Fibroblast of skin of left biceps (primary cell): ENCODE measurements at regions not wholly inside any gene's neighbourhood (a gene's known extent, or its start where the extent isn't known, plus 50 kb on each side); places are given as distances from the start of the nearest gene placed in this dataset.
"Not testable (repeated sequence)": the region's sequence is repeated elsewhere in the genome, so short reads cannot be mapped to it uniquely, and the experiment has no call there.

ENCODE experiments used
- DNase-seq, 2 experiments: peaks; one replicate each; pipeline ENCODE4 v3.0.0-alpha.2; 2013; ENCODE audit warnings: low read depth in 2 of 2

DNA sequence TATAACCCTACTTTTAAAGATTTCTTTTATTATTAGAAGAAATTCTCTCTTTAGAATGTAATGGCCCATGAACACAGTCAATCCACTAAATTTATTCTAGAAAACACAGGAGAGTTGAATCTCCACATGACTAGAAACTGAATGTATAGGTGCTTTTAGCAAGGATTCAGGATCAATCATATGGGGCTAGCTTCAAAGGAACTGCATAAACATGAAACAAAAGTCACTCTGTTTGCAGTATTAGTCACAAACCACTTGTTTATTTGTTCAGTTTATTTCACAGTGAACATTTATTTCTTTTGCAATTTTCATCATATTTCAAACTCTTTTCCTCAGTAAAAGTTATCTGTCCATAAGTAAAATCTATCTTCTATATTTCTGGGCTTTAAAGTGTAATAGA, 1604.6 kb downstream of the PCDH18 start:
- DNase-seq, result no peak

DNA sequence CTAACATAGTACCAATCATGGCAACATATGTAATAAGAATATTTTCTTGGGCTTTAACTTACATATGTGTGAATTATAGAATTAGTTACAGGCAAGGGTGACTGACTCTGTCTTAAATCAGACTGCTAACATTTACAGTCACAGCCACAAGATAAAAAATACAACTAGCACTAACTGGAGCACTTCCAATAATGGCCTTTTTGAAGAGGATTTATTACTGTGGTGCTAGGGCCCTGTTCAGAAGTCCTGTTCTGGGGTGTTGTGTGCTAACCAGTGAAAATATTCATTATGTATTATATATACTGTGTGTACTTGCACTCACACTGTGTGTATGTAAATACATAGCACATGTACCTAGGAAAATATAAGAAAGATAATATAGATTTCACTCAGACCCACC, 1611.2 kb downstream of the PCDH18 start:
- no peak for DNase-seq

DNA sequence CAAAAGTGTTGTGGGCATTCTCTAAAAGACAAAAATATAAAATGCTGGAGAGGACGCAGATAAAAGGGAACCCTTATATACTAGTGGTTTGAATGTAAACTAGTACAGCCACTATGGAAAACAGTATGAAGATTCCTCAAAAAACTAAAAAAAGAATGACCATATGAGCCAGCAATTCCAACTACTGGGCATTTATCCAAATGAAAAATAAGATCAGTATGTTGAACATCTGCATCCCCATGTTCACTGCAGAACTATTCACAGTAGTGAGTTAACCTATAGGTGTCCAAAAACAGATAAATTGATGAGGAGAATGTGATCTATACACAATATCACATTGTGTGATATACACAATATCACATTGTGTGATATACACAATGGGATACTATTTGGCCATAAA, 1615.3 kb downstream of the PCDH18 start:
- DNase-seq, result peak; percentile 35 to 37

DNA sequence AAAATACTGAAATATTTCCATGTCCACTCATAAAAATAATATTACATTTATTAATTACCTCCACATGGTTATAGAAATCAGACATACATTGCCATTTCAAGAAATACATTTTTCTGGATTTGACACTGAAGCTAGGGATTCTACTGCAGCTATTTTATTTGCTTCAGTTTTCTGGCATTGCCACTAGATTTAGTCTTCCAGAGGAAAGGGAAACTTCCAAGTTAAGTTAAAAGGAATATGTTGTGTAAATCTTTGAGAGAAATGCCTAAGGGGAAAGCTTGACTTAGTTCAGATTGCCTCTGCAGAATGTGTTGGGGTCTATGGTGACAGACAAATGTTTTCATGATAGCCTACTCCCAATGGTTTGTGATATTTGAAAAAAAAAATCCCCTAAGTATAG, 1631.3 kb downstream of the PCDH18 start:
- no peak for DNase-seq

DNA sequence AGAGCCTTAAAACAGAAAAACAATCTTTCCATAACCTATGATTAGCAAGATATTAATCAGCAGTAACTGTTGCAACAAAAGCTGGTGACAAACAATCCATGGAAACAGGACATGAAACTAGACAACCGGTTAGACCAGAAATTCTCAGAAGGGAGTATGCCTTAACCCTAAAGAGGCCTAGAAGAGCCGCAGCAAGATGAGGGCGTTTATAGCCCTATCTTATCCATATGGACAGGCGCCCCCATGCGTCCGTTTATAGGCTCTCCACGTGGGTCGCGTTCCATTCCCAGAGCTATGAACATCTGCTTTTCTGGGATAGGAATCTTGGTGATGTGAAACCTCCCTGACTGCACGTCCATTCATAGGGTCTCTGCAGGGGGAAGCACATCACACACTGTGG, 1662.7 kb upstream of the PABPC4L start:
- not testable (repeated sequence) for DNase-seq

DNA sequence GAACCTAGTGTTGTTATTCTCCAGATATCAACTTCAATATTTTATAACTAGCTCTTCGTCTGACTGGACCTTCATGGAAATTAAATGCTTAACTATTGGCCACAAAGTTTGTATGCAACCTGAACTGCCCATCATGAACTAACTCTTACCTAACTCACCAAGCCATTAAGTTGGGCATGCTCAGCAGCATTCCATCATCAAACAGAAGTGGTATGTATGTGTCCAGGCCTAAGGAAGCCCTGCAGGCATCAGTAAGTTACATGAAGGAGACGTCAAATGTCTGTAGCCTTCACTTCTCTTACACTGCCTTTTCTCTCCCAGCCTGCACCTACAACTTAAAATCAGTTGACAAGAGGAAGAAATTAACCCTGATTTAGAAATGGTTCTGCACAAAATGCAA, 1639.2 kb upstream of the PABPC4L start:
- no peak for DNase-seq

DNA sequence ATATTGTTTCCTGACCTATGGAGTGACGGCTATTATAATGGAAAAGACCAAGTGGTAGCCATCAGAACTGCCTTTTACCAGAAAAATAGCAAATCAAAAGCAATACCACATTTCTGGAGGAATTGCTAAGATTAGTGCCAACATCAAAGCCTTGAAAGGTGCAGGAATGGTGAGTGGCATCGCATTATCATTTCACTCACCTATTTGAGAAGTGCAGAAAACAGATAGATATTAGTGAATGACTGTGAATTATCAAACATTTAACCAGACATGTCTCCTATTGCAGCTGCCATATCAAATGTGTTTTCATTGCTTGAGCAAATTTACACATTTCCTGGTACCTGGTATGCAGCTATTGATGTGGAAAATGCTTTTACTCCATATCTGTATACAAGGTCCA, 1638.1 kb upstream of the PABPC4L start:
- no peak for DNase-seq

DNA sequence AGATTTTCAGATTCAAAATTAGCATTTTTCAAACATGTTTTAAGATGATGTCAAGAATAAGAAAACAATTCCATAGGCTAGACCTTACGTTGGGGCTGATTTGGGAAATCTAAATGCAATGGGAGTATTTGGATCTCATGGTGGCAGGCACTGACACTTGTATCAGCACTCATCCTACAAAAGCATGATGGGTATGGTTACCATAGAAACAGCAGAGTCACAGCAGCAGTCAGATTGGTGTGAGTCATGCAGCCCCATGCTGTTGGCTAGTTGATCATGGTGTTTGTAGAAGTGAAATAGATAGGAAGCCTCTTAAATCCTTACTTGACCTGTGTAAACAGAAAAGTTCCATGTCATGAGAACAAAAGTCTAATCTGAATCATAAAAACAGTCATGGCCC, 1637.3 kb upstream of the PABPC4L start:
- no peak for DNase-seq

DNA sequence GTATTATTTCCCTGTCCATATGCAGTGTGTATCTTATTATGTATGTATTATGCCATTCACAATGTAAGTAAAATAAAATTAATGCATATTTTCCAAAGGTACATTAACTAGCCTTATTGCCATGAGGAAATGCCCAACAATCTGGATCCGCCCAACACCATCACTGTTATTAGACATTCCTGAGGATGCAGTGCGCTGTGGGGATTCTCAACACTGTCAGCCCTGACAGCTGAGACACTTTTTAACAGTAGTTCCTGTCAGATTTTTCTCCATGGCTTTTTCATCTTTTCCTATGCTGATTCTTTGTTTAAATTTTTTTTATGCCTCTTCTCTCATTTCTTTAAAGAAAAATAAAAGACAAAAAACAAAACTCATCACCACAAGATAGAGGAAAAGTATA, 1632.9 kb upstream of the PABPC4L start:
- no peak for DNase-seq

DNA sequence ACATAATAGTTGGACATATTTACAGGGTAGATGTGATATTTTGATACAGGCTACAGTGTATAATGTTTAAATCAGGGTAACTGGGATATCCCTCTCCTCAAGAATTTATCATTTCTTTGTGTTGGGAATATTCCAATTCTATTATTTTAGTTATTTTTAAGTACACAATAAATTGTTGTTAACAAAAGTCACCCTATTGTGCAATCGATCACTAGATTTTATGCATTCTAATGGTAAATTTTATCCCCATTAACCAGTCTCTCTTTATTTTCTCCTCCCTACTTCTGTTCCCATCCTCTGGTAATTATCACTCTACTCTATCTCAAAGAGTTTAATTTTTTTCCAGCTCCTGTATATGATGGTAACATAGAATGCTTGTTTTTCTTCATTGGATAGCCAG, 1631.9 kb upstream of the PABPC4L start:
- no peak for DNase-seq

DNA sequence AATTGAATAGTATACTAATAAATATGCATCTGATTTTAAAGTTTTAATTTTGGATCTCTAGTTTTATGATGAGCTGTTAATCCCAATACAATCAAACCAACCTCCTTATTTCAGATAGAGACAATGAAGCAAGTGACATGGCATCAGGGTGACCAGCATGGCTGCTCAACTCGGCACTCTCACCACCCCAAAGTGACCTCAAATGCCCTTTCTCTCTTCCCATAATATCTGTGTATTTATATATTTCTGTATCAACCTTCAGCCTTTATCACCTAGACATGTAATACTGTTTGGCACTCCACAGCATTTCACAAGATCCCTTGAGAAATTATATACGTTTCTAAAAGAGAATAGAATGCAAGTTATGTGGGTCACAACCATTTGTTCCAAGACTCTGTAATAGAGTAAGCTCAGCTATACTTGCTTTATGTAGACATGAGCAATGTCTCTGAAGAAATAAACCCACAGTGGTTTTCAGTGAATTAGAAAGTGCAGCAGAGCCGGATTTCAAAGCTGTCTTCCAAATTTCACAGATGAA, 1623.2 kb upstream of the PABPC4L start:
- no peak for DNase-seq

DNA sequence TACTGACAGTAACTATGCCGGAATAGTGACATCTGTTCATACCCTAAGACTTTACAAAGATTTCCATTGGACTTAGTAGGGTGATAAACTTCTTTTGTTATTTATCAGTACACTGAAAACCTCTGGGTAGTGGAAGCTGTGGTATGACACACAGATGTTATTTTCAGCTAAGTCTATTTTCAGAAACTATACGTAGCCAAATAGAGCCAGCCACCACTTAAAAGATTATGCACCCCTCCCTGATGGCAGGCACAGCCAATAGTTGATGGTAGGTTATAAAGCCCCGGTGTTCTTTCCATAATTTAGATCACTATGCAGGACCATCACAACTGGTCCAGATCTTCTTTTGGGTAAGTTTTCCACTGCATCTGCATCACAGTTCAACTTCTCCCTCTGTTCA, 1603.2 kb upstream of the PABPC4L start:
- DNase-seq, result no peak

DNA sequence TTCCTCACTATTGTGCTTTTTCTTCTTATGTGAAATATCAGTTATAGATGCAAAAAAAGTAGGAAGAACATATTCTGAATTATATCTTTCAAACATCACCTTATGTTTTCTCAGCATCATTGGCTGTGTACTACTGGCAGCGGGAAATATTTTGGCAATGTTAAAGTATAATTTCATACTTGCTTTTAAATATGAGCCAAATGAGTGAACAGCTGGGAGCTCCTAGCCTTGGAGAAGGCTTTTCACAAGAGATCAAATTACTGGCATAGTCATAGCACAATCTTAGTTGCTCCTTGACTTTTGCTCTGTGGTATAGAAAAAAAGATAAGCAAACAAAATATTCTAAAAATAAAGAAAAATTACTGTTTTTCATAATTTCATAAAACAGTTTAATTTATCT, 1575.8 kb upstream of the PABPC4L start:
- no peak for DNase-seq

DNA sequence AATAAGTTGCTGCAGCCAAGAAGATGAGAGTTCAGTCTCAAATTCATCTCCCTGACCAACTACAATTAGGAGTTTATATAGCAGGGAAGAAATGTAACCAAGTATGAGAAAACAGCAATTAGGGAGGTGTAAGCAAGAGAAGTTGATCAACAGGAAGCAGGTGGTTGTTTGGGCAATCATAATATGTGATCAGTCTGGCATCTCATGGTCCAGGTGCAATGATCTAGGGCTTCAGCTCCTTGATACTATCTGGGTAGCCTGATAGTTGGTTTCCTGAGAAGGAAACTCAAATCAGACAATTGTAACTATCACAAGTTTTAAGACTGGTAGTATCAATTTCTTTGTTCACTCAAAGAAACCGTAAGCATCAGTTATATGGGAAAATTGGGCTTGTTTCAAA, 1574.3 kb upstream of the PABPC4L start:
- DNase-seq, result no peak

DNA sequence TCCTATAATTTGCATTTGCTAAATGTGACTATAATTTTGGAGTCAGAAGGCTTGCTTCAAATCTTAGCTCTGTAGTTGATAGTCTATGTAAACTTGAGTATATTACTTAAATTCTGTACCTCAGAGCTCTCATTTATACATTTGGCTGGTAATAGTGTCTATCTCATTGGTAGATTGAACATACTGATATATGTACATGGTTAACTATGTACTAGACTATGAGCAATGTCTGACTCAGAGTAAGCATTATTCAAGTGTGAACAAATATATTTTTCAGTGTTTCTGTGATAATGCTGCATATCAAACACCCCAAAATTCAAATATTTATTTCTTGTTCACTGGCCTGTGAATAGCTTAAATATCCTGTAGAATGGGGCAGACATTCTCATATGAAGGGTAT, 1568.9 kb upstream of the PABPC4L start:
- no peak for DNase-seq

DNA sequence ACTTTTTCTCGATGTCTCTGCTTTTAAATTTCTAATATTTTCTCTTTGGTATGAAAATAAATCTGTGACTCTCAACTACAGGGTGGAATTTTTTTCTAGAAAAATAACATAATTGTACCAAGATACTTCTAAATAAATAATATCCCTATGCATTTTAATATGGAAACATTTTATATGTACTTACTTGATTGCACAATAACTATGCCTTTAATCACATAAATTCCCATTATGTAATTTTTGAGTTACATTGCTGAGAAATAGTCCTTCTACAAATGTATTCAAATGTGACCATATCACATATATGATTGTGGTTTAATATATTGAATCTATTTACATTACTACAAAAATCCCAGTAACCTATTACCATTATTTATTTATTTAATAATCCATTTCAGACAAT, 1543.3 kb upstream of the PABPC4L start:
- no peak for DNase-seq

DNA sequence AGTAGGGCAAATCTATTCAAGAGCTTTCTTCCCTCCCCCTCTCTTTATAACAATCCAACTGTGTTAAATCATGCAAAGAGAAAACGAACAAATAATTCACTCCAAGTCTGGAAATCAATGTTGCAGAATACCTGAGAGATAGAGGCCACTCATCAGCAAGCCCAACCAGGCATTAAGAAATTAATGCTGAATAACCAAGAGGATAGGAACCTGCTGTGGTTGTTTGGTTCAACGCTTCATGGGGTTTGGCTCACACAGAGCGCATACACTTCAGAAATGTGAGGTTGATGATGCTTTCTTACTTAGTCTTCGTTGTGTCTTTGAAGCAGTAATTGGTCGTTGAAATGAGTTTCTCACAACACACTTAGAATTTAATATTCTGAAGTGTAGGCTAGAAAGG, 1540.0 kb upstream of the PABPC4L start:
- no peak for DNase-seq

DNA sequence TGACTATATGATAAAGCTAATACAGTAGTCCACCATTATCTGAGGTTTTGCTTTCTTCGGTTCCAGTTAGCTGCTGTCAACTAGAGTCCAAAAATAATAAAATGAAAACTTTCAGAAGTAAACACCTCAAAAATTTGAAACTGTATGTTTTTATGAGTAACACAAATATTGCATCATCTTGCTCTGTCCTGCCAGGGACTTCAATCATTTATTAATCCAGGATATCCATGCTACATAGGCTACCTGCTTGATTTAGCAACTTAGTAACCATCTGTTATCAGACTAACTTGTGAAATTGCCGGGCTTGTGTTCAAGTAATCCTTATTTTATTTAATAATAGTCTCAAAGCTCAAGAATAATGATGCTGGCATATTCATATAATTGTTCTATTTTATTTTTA, 1537.8 kb upstream of the PABPC4L start:
- DNase-seq, result no peak

DNA sequence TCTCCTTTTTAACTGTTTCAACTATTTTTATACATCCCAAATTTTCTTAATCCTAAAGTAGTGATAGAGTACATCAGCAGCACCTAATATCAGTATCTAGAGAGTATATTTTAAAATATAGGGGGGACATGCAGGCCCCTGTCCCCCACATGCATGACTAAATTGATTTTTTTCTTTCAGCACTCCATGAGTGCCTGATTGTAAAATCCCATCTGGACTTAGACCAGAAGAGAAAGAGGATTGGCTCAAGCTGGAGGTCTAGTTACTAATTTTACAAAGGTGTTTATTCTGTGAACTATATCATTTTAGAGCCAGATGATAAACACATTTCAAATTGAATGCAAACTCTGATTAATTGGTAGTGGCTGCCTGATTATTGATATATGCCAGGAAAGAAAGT, 1533.9 kb upstream of the PABPC4L start:
- DNase-seq, result no peak

DNA sequence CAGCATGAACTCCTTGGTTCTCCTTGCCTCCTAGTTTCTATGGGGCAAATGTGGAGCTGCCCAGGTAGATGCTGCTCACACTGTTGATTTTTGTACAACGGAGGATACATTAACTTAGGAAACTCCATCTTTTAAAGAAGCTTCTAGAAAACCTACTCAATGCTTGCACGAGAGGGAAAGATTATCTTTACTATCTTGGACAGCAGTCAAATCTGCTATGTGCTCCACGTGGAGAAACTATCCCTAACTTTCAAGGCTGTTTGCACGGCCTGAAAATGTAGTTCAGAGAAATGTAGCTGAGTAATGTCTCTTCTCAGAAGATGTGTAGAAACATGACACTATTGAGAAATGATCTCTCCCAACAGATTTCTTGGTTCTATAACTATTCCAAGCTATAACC, 1530.9 kb upstream of the PABPC4L start:
- no peak for DNase-seq

DNA sequence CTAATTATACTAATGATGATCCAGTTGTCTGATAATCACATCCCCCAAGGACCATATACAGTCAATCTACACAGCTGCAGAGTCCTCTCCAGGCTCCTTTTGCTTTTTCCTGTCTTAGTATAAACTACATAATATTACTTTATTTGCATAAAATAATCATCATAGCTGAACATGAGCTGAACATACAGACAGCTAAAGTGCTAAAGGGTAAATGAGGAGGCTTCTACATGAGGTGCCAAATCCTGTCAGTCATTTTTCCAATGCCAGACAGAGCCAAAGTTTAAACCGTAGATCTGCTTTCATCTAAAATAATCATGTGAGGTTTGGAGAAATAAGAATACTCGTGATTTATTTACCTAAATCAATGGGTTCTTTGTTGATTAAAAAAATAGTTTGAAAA, 1530.1 kb upstream of the PABPC4L start:
- DNase-seq, result no peak

DNA sequence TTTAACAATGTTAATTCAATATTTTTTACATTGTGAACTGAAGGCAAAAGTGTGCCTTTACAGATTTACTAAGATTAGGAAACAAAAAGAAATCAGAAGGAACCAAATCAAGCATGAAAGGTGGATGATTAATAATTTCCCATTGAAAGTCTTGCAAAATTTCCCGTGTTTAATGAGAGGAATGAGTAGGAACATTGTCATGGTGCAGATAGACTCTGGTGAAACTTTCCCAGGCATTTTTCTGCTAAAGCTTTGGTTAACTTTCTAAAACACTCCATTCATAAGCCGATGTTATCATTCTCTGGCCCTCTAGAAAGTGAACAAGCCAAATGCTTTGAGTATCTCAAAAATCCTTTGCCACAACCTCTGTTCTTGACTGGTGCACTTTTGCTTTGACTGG, 1522.8 kb upstream of the PABPC4L start:
- no peak for DNase-seq

DNA sequence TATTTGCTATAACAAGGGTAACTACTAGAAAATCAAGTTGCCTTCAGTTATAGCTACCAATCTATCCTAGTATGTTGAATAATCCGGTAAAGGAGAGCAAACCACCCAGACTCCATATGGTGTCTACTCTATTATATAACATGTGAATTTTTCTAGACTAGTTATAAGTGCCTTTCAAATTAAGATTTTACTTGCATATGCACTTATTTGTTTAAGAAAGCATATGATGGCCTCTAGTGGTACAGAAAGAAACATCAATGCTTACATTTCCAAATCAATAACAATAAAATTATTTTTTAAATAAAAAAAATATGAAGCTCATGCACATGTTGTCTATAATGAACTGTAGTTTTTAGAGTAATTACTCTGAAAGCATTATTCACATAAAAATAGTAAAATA, 1516.4 kb upstream of the PABPC4L start:
- no peak for DNase-seq

DNA sequence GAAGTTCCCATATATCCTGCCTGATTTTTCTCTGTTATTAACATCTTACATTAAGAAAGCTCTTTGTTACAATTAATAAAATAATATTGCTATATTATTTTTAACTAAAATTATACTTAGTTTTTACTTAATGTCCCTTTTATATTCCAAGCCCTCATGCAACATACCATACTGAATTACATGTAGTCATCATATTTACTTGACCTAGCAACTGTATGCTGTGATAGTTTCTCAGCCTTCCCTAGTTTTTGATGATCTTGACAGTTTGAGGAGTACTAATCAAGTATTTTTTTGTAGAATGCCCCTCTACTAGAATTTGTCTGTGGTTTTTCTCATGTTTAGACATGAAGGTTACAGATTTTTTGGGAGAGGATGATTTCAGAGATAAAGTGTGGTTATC, 1503.8 kb upstream of the PABPC4L start:
- DNase-seq, result no peak

DNA sequence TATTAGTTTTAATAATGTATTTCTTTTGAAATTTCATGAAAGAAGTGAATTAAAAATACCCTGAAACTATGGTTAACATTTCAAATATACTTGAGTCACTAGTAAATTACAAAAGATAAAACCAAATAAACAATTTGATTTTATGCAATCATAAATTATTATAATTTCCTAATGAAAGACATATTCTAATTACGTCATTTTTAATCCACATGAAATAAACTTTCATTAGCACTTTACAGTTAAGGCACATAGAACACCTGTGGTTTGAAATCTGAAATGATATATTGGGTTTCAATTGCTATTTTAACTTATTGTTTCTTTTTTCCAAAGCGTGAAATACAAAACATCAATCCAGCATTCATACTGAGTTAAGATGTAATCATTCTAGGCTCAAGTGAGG, 1492.5 kb upstream of the PABPC4L start:
- no peak for DNase-seq
